ENCODE measurements at regions not wholly inside any gene's neighbourhood (a gene's known extent, or its start where the extent isn't known, plus 50 kb on each side); places are given as distances from the start of the nearest gene placed in this dataset.
A peak's percentile ranks its signal among the peaks of the same experiment; 100 is the strongest.

DNA sequence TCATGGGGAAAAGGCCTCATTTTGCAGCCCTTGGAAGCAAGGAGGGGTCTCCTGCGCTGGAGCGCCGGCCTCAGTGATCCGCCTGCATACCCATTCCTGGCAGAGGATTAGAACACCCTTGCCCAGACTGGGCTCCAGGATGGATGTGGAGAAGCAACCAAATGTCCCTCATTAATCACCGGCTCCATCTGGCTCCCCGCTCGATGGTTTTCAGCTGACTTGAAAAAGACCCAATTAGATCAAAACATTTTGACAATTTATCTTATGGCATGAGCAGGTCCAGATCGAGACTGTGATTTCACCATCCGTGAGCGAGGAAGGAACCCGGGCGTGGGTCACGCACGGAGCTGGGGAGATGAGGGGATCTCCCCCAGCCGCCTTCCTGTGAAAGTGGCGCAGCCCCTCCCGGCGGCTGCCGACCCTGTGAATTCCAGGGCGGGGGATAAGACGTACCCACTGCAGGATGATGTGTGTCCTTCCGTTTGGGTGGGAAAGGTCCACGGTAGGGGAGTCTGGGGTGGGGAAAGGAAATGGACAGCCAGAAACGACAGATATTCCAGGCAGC is 141.6 kb downstream of the EMX2 start:
- Histone ChIP-seq H3K27ac (no peak overlapping the region), H3K4me1 (no peaks in the 10 kb centered on the region), H3K4me3 (no peak overlapping the region), H3K27me3 (no peaks in the 10 kb centered on the region), H3K36me3 (no peaks in the 10 kb centered on the region), H3K9me3 (no peaks in the 10 kb centered on the region)
- no peak for ATAC-seq
- DNase-seq, result no peak
- TF ChIP-seq CTCF (IDR thresholded peaks at IDR 0.05 in 4 of 5, conservative IDR thresholded peaks at IDR 0.05 in 1 of 5) (no peak), POLR2A (IDR thresholded peaks at IDR 0.05) (no peak)
- intact Hi-C loops (cut with DNase I; ENCODE audit: low total_unique reads), result no loop called here
- in situ Hi-C loops (cut with MboI; ENCODE audit: low sequenced_read_pairs in 4 of 4), result no loop called here

GRCh38 chr10:117684672-117685211 is 142.2 kb downstream of the EMX2 start:
- Histone ChIP-seq H3K9me3 (no peaks in the 10 kb centered on the region), H3K4me3 (no peak overlapping the region), H3K27me3 (no peaks in the 10 kb centered on the region), H3K27ac (no peak overlapping the region), H3K4me1 (no peaks in the 10 kb centered on the region), H3K36me3 (no peaks in the 10 kb centered on the region)
- TF ChIP-seq CTCF (IDR thresholded peaks at IDR 0.05 in 4 of 5, conservative IDR thresholded peaks at IDR 0.05 in 1 of 5) (no peak), POLR2A (IDR thresholded peaks at IDR 0.05) (no peak)
- DNase-seq (peak; percentile 10 to 35), ATAC-seq (no peak)
- intact Hi-C loops (cut with DNase I; ENCODE audit: low total_unique reads), result no loop called here
- in situ Hi-C loops (cut with MboI; ENCODE audit: low sequenced_read_pairs in 4 of 4), result no loop called here

DNA sequence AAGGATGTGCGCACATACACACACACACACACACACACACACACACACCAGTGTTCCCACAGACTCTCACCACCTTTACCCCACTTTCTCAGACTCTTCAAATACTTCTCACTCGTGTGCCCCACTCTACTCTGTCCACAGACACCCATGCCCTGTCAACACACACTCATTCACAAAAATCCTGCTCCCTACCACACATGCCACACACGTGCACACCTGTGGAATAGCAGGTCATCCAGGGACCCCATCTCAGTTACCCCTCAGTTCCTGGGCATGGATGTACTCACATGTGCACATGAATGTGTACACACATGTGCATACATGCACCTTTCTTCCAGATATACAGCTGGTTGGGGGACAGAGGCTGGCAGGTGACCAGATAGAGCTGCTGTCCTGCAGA is 142.9 kb downstream of the EMX2 start:
- DNase-seq (no peak), ATAC-seq (no peak)
- no peaks in the 10 kb centered on the region for H3K36me3 ChIP-seq
- intact Hi-C loops (cut with DNase I; ENCODE audit: low total_unique reads) (no loop called here), in situ Hi-C loops (cut with MboI; ENCODE audit: low sequenced_read_pairs in 4 of 4) (no loop called here)
- no peaks in the 10 kb centered on the region for H3K4me1 ChIP-seq
- H3K4me3 ChIP-seq, result no peak overlapping the region
- no peaks in the 10 kb centered on the region for H3K27me3 ChIP-seq
- TF ChIP-seq POLR2A (IDR thresholded peaks at IDR 0.05) (no peak), CTCF (IDR thresholded peaks at IDR 0.05 in 4 of 5, conservative IDR thresholded peaks at IDR 0.05 in 1 of 5) (no peak)
- no peaks in the 10 kb centered on the region for H3K9me3 ChIP-seq
- no peak overlapping the region for H3K27ac ChIP-seq

DNA sequence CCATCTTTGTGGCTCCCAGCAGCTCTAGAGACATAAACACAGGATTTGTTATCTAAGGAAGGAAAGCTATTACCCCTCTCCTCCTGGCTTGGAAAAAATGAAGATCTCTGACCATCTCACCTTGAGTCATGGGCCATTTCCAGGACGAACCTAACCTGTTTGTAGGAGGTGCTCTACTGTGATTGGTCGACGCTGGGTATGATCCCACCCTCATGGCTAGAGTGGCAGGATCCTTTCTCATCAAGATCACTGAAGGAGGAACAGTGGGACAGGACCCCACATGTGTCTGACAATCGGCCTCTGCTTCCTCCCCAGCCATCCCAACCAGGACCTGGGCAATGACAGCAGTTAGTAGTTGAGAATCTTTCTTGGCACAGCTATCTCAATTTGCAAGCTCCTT is 144.1 kb downstream of the EMX2 start:
- H3K36me3 ChIP-seq, result no peaks in the 10 kb centered on the region
- intact Hi-C loops (cut with DNase I; ENCODE audit: low total_unique reads) (no loop called here), in situ Hi-C loops (cut with MboI; ENCODE audit: low sequenced_read_pairs in 4 of 4) (no loop called here)
- TF ChIP-seq POLR2A (IDR thresholded peaks at IDR 0.05) (no peak), CTCF (IDR thresholded peaks at IDR 0.05 in 4 of 5, conservative IDR thresholded peaks at IDR 0.05 in 1 of 5) (no peak)
- ATAC-seq (no peak), DNase-seq (no peak)
- no peaks in the 10 kb centered on the region for H3K27me3 ChIP-seq
- H3K4me3 ChIP-seq, result no peak overlapping the region
- H3K27ac ChIP-seq, result no peak overlapping the region
- H3K9me3 ChIP-seq, result no peaks in the 10 kb centered on the region
- no peaks in the 10 kb centered on the region for H3K4me1 ChIP-seq

- H3K36me3 ChIP-seq, result no peaks in the 10 kb centered on the region
- ATAC-seq, result no peak
- no peak for DNase-seq
- H3K27me3 ChIP-seq, result no peaks in the 10 kb centered on the region
- no peak for TF ChIP-seq CTCF (IDR thresholded peaks at IDR 0.05 in 4 of 5, conservative IDR thresholded peaks at IDR 0.05 in 1 of 5)
- no peak for TF ChIP-seq POLR2A (IDR thresholded peaks at IDR 0.05)
- in situ Hi-C loops (cut with MboI; ENCODE audit: low sequenced_read_pairs in 4 of 4), result no loop called here
- no peak overlapping the region for H3K4me3 ChIP-seq
- no peaks in the 10 kb centered on the region for H3K9me3 ChIP-seq
- H3K27ac ChIP-seq, result no peak overlapping the region
- H3K4me1 ChIP-seq, result no peaks in the 10 kb centered on the region
- intact Hi-C loops (cut with DNase I; ENCODE audit: low total_unique reads), result no loop called here
Observed at GRCh38 chr10:117688358-117688757, 145.8 kb downstream of the EMX2 start.

Data from gastrocnemius medialis (tissue), 4 donors.